HCT116 (cell line): ENCODE measurements at regions not wholly inside any gene's neighbourhood (a gene's known extent, or its start where the extent isn't known, plus 50 kb on each side); places are given as distances from the start of the nearest gene placed in this dataset.

Experiments
- ATAC-seq: fragments of 200-7000 bp; cut with Tn5 transposase; 2 replicates; pipeline ENCODE4 v1.9.1; 2020; ENCODE audit warnings: mild to moderate bottlenecking, moderate library complexity
- BruUV-seq: library from RNA; stranded (reverse); fragments of 400-500 nt; replicated peaks from 2 replicates; lab custom pipeline; 2021; lab: Mats Ljungman, UMichigan
- CTCF ChIA-PET: fragments of 300-600 bp; sonication (Branson Sonifier 250); formaldehyde crosslinking; loops from one replicate; lab custom pipeline; 2021; ENCODE audit warnings: antibody characterized with exemption; lab: Charles Lee
- POLR2A ChIA-PET: fragments of 300-600, 350-600 bp; sonication (Branson Sonifier 250); formaldehyde crosslinking; loops from one replicate; lab custom pipeline; 2021; ENCODE audit warnings: antibody characterized with exemption; lab: Charles Lee
- RAD21 ChIA-PET, 2 experiments: fragments of 300-600 bp; sonication (Branson Sonifier 250); formaldehyde crosslinking; loops; one replicate each; lab custom pipeline; 2023; ENCODE audit warnings: low total read pairs in 2 of 2; ENCODE audit not compliant: uncharacterized antibody in 2 of 2, unreplicated experiment in 2 of 2, low non-redundant PET in 1 of 2; lab: Charles Lee
- DNase-seq: peaks from one replicate; pipeline ENCODE4 v3.0.0-alpha.2; 2010; ENCODE audit warnings: low read depth, low spot score
- H2AFZ ChIP-seq: fragments of 200-600 bp; shearing (Covaris generic), sonication (generic); 2 replicates; pipeline ENCODE4 v1.6.1; 2017; ENCODE audit warnings: low read depth, mixed run types, mixed read lengths, antibody characterized with exemption, low read length; ENCODE audit not compliant: poor library complexity, severe bottlenecking
- H3K27ac ChIP-seq: 2 replicates; pipeline ENCODE4 v1.5.1; 2012; ENCODE audit warnings: low read depth, low read length
- H3K27me3 ChIP-seq: fragments of 200-600 bp; sonication (generic); 2 replicates; pipeline ENCODE4 v1.6.1; 2016; ENCODE audit warnings: mixed run types, low read length, mixed read lengths; ENCODE audit not compliant: insufficient read depth
- H3K36me3 ChIP-seq, 2 experiments: fragments of 200-500 bp in 1 of 2; fragments of 200-600 bp in 1 of 2; sonication (Bioruptor generic) in 1 of 2; sonication (generic) in 1 of 2; 2 replicates each; pipeline versions ENCODE4 v1.5.1 to v1.6.1; 2014 to 2016; ENCODE audit warnings: low read length in 2 of 2, inconsistent platforms in 1 of 2, mixed read lengths in 1 of 2, mixed run types in 1 of 2; ENCODE audit not compliant: insufficient read depth in 2 of 2, control insufficient read depth in 1 of 2
- H3K4me1 ChIP-seq, 2 experiments: fragments of 200-600 bp in 1 of 2; sonication (generic) in 1 of 2; 2 replicates each; pipeline versions ENCODE4 v1.5.1 to v1.6.1; 2012 to 2017; ENCODE audit warnings: low read length in 2 of 2, inconsistent platforms in 1 of 2, mild to moderate bottlenecking in 1 of 2, mixed read lengths in 1 of 2, mixed run types in 1 of 2, moderate library complexity in 1 of 2; ENCODE audit not compliant: insufficient read depth in 2 of 2, control insufficient read depth in 1 of 2
- H3K4me2 ChIP-seq: fragments of 200-600 bp; sonication (generic); 2 replicates; pipeline ENCODE4 v1.6.1; 2017; ENCODE audit warnings: mixed run types, low read length, mixed read lengths
- H3K4me3 ChIP-seq, 2 experiments: fragments of 200-600 bp in 1 of 2; sonication (generic) in 1 of 2; replicated peaks in 1 of 2; 2 replicates each; pipeline ENCODE4 v1.5.1; 2011 to 2016; ENCODE audit warnings: low read length in 2 of 2, control low read depth in 1 of 2, low read depth in 1 of 2, mild to moderate bottlenecking in 1 of 2, mixed read lengths in 1 of 2, mixed run types in 1 of 2
- H3K79me2 ChIP-seq: fragments of 200-600 bp; sonication (generic); 2 replicates; pipeline ENCODE4 v1.6.1; 2017; ENCODE audit warnings: mild to moderate bottlenecking, mixed run types, low read length, moderate library complexity, mixed read lengths; ENCODE audit not compliant: insufficient read depth
- H3K9ac ChIP-seq: fragments of 200-600 bp; sonication (generic); 2 replicates; pipeline ENCODE4 v1.6.1; 2016; ENCODE audit warnings: low read length, mixed read lengths
- H3K9me2 ChIP-seq: fragments of 200-600 bp; sonication (generic), shearing (Covaris generic); 2 replicates; pipeline ENCODE4 v1.6.1; 2017; ENCODE audit warnings: mixed run types, mild to moderate bottlenecking, moderate library complexity; ENCODE audit not compliant: insufficient read depth
- H3K9me3 ChIP-seq, 2 experiments: fragments of 200-500 bp in 1 of 2; fragments of 200-600 bp in 1 of 2; sonication (Bioruptor generic) in 1 of 2; sonication (generic) in 1 of 2; 2 replicates each; pipeline ENCODE4 v1.6.1; 2014 to 2017; ENCODE audit warnings: low read length in 2 of 2, mixed read lengths in 2 of 2, inconsistent platforms in 1 of 2, low read depth in 1 of 2, mild to moderate bottlenecking in 1 of 2, mixed run types in 1 of 2, moderate library complexity in 1 of 2; ENCODE audit not compliant: control insufficient read depth in 1 of 2, insufficient read depth in 1 of 2
- H4K20me1 ChIP-seq: fragments of 200-600 bp; sonication (generic), shearing (Covaris generic); 2 replicates; pipeline ENCODE4 v1.6.1; 2017; ENCODE audit warnings: mixed run types, mild to moderate bottlenecking, moderate library complexity; ENCODE audit not compliant: insufficient read depth
- CEBPB ChIP-seq: IDR thresholded peaks from 2 replicates; pipeline ENCODE4 v1.6.1; 2012; ENCODE audit warnings: low read depth
- EGR1 ChIP-seq: IDR thresholded peaks from 2 replicates; pipeline ENCODE4 v1.6.1; 2012; ENCODE audit warnings: low read depth
- EZH2 ChIP-seq: fragments of 200-600 bp; sonication (generic); IDR thresholded peaks from 2 replicates; pipeline ENCODE4 v1.6.1; 2017; ENCODE audit warnings: antibody characterized with exemption, mixed run types
- EZH2phosphoT487 ChIP-seq: fragments of 200-600 bp; IDR thresholded peaks from 2 replicates; pipeline ENCODE4 v1.6.1; 2018; ENCODE audit warnings: antibody characterized with exemption, borderline replicate concordance
- JUND ChIP-seq: IDR thresholded peaks from 2 replicates; pipeline ENCODE4 v1.6.1; 2012
- RAD21 ChIP-seq: IDR thresholded peaks from 2 replicates; pipeline ENCODE4 v1.6.1; 2012; ENCODE audit warnings: low read depth, mild to moderate bottlenecking
- SP1 ChIP-seq: IDR thresholded peaks from 2 replicates; pipeline ENCODE4 v1.6.1; 2012; ENCODE audit warnings: low read depth
- SRF ChIP-seq: IDR thresholded peaks from 2 replicates; pipeline ENCODE4 v1.6.1; 2012; ENCODE audit warnings: low read depth
- intact Hi-C: fragments of 100-400 bp; cut with micrococcal nuclease; formaldehyde crosslinking; loops from 2 replicates; pipeline ENCODE4 v1.10.0; 2022
- TF ChIP-seq, protein P1 (sequence below): IDR thresholded peaks from 2 replicates; pipeline ENCODE4 v1.6.1; 2012
- TF ChIP-seq, protein P2 (sequence below): IDR thresholded peaks from 2 replicates; pipeline ENCODE4 v1.6.1; 2012; ENCODE audit warnings: low read depth
- TF ChIP-seq, protein P3 (sequence below), 3 experiments: fragments of 200-600 bp in 1 of 3; sonication (generic) in 1 of 3; IDR thresholded peaks in 2 of 3; conservative IDR thresholded peaks in 1 of 3; 2 replicates each; pipeline ENCODE4 v1.5.1; 2012 to 2017; ENCODE audit warnings: low read depth in 2 of 3, low read length in 2 of 3, antibody characterized with exemption in 1 of 3, borderline replicate concordance in 1 of 3, control low read depth in 1 of 3, mild to moderate bottlenecking in 1 of 3, mixed read lengths in 1 of 3, mixed run types in 1 of 3, moderate library complexity in 1 of 3; ENCODE audit not compliant: insufficient read depth in 1 of 3
- TF ChIP-seq, protein P4 (sequence below): IDR thresholded peaks from 2 replicates; pipeline ENCODE4 v1.6.1; 2012

DNA sequence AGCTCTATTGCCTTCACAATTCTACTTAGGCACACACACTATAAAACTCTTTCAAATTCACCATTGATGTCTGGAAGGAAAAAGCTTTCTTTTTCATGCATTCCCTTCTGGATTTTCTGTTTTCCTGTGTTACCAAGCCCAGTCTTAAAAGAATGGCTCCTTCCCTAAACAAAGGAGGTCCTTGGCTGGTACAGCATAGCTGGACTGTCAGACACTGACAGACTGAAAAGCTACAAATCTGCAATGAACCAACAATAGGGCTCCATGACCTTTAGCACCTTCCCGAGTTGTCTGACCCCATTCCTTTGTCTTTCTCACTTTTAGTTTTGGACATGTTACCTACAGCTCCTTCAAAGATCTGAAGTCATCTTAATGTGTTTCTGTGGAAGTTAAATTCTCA lies 382.5 kb downstream of the TMEM161B start:
- Histone ChIP-seq H3K4me2 (no peak overlapping the region), H3K27me3 (no peaks in the 10 kb centered on the region), H3K36me3 (no peaks in the 10 kb centered on the region), H3K9ac (no peak overlapping the region), H2AFZ (no peak overlapping the region), H3K27ac (no peak overlapping the region), H3K4me3 (no peak overlapping the region), H4K20me1 (no peaks in the 10 kb centered on the region), H3K79me2 (no peaks in the 10 kb centered on the region), H3K9me2 (no peaks in the 10 kb centered on the region), H3K9me3 (no peaks in the 10 kb centered on the region), H3K4me1 (no peaks in the 10 kb centered on the region)
- ATAC-seq (no peak), DNase-seq (no peak)
- ChIA-PET RAD21 (no interaction called here), CTCF (no interaction called here), POLR2A (no interaction called here)
- intact Hi-C loops: loop anchor here (10.0 kb wide), 1 partner anchor 799 kb away; no protein-coding TSS in a partner anchor
- BruUV-seq: no TSS peak
- TF ChIP-seq JUND: no peak
- TF ChIP-seq, protein P1, sequence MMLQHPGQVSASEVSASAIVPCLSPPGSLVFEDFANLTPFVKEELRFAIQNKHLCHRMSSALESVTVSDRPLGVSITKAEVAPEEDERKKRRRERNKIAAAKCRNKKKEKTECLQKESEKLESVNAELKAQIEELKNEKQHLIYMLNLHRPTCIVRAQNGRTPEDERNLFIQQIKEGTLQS: no peak
- no peak for TF ChIP-seq EZH2phosphoT487

DNA sequence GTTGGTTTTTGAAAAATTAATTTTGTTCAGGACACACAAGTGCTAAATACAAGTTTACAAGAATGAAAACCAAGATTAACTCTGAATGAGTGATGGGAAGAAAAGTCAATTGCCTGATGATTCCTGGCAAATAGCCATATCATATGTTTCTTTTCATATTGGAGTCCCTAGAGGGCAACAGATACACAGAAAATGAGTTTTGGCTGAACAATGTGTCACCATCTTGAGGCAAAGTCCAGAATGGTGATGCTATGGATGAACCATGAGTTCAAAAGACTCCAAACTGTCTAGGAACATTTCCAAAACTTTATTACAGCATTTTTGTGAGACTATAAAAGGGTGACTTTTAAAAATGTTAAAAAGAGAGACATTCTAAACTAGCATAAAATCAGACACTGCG lies 382.9 kb downstream of the TMEM161B start:
- TF ChIP-seq SRF (no peak), SP1 (no peak), JUND (no peak), RAD21 (peak; percentile 44), CEBPB (no peak), EGR1 (no peak), EZH2 (no peak)
- TF ChIP-seq, protein P2, sequence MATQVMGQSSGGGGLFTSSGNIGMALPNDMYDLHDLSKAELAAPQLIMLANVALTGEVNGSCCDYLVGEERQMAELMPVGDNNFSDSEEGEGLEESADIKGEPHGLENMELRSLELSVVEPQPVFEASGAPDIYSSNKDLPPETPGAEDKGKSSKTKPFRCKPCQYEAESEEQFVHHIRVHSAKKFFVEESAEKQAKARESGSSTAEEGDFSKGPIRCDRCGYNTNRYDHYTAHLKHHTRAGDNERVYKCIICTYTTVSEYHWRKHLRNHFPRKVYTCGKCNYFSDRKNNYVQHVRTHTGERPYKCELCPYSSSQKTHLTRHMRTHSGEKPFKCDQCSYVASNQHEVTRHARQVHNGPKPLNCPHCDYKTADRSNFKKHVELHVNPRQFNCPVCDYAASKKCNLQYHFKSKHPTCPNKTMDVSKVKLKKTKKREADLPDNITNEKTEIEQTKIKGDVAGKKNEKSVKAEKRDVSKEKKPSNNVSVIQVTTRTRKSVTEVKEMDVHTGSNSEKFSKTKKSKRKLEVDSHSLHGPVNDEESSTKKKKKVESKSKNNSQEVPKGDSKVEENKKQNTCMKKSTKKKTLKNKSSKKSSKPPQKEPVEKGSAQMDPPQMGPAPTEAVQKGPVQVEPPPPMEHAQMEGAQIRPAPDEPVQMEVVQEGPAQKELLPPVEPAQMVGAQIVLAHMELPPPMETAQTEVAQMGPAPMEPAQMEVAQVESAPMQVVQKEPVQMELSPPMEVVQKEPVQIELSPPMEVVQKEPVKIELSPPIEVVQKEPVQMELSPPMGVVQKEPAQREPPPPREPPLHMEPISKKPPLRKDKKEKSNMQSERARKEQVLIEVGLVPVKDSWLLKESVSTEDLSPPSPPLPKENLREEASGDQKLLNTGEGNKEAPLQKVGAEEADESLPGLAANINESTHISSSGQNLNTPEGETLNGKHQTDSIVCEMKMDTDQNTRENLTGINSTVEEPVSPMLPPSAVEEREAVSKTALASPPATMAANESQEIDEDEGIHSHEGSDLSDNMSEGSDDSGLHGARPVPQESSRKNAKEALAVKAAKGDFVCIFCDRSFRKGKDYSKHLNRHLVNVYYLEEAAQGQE: no peak
- TF ChIP-seq, protein P3, sequence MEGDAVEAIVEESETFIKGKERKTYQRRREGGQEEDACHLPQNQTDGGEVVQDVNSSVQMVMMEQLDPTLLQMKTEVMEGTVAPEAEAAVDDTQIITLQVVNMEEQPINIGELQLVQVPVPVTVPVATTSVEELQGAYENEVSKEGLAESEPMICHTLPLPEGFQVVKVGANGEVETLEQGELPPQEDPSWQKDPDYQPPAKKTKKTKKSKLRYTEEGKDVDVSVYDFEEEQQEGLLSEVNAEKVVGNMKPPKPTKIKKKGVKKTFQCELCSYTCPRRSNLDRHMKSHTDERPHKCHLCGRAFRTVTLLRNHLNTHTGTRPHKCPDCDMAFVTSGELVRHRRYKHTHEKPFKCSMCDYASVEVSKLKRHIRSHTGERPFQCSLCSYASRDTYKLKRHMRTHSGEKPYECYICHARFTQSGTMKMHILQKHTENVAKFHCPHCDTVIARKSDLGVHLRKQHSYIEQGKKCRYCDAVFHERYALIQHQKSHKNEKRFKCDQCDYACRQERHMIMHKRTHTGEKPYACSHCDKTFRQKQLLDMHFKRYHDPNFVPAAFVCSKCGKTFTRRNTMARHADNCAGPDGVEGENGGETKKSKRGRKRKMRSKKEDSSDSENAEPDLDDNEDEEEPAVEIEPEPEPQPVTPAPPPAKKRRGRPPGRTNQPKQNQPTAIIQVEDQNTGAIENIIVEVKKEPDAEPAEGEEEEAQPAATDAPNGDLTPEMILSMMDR (IDR thresholded peaks at IDR 0.05 in 2 of 3, conservative IDR thresholded peaks at IDR 0.05 in 1 of 3; ENCODE audit: borderline replicate concordance in 1 of 3, insufficient read depth in 1 of 3, low read depth in 2 of 3, low read length in 2 of 3): peak; percentile 16 to 22 (median 21); a peak in 2 of 6 replicates
- TF ChIP-seq, protein P4, sequence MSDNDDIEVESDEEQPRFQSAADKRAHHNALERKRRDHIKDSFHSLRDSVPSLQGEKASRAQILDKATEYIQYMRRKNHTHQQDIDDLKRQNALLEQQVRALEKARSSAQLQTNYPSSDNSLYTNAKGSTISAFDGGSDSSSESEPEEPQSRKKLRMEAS: no peak
- no TSS peak for BruUV-seq
- no peak for ATAC-seq
- no peaks in the 10 kb centered on the region for H3K9me2 ChIP-seq
- no peaks in the 10 kb centered on the region for H4K20me1 ChIP-seq
- intact Hi-C loops: loop anchor here (10.0 kb wide), 1 partner anchor 799 kb away; no protein-coding TSS in a partner anchor
- no peak overlapping the region for H3K4me2 ChIP-seq
- H3K9me3 ChIP-seq: no peaks in the 10 kb centered on the region
- H3K4me3 ChIP-seq: no peak overlapping the region
- no peak overlapping the region for H2AFZ ChIP-seq
- ChIA-PET RAD21 (no interaction called here), POLR2A (no interaction called here), CTCF (no interaction called here)
- no peaks in the 10 kb centered on the region for H3K27me3 ChIP-seq
- H3K79me2 ChIP-seq: no peaks in the 10 kb centered on the region
- no peaks in the 10 kb centered on the region for H3K36me3 ChIP-seq
- H3K27ac ChIP-seq: no peak overlapping the region
- no peak overlapping the region for H3K9ac ChIP-seq
- no peak for DNase-seq
- H3K4me1 ChIP-seq: no peaks in the 10 kb centered on the region
